ENCODE measurements at regions not wholly inside any gene's neighbourhood (a gene's known extent, or its start where the extent isn't known, plus 50 kb on each side); places are given as distances from the start of the nearest gene placed in this dataset.

DNA sequence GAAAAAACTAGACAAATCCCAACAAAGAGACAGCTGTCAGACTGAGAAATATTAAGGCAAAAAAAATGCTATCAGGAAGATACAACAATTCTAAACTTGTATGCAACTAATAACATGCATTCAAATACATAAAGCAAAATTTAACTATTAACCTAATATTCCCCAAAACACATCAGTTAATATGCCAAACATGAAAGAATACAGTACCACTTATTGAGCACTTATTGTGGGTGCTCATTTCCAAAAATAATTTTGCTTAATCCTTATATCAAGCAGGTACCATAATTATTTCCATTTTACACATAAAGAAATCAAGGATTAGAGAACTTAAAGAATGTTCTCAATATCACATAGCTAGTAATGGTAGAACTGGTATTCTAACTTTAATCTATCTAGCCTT is 67.7 kb upstream of the HMGXB4 start:
- TF ChIP-seq ZBTB48 (tag by site-specific recombination; IDR thresholded peaks at IDR 0.05): no peak
- no peak for TF ChIP-seq KLF1 (tag by site-specific recombination; IDR thresholded peaks at IDR 0.05)
- TF ChIP-seq, protein P1, sequence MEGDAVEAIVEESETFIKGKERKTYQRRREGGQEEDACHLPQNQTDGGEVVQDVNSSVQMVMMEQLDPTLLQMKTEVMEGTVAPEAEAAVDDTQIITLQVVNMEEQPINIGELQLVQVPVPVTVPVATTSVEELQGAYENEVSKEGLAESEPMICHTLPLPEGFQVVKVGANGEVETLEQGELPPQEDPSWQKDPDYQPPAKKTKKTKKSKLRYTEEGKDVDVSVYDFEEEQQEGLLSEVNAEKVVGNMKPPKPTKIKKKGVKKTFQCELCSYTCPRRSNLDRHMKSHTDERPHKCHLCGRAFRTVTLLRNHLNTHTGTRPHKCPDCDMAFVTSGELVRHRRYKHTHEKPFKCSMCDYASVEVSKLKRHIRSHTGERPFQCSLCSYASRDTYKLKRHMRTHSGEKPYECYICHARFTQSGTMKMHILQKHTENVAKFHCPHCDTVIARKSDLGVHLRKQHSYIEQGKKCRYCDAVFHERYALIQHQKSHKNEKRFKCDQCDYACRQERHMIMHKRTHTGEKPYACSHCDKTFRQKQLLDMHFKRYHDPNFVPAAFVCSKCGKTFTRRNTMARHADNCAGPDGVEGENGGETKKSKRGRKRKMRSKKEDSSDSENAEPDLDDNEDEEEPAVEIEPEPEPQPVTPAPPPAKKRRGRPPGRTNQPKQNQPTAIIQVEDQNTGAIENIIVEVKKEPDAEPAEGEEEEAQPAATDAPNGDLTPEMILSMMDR (tag by site-specific recombination; IDR thresholded peaks at IDR 0.05): no peak
- no peak for TF ChIP-seq SALL2 (tag by site-specific recombination; IDR thresholded peaks at IDR 0.05; ENCODE audit: borderline replicate concordance)
- TF ChIP-seq ZNF274 (IDR thresholded peaks at IDR 0.05; ENCODE audit: low read length): no peak
- no peak for TF ChIP-seq ZNF274 (tag by site-specific recombination; IDR thresholded peaks at IDR 0.05; ENCODE audit: borderline replicate concordance)
- TF ChIP-seq, protein P2, sequence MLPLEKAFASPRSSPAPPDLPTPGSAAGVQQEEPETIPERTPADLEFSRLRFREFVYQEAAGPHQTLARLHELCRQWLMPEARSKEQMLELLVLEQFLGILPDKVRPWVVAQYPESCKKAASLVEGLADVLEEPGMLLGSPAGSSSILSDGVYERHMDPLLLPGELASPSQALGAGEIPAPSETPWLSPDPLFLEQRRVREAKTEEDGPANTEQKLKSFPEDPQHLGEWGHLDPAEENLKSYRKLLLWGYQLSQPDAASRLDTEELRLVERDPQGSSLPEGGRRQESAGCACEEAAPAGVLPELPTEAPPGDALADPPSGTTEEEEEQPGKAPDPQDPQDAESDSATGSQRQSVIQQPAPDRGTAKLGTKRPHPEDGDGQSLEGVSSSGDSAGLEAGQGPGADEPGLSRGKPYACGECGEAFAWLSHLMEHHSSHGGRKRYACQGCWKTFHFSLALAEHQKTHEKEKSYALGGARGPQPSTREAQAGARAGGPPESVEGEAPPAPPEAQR (tag by site-specific recombination; IDR thresholded peaks at IDR 0.05): no peak
- TF ChIP-seq ZEB2 (tag by site-specific recombination; IDR thresholded peaks at IDR 0.05): no peak
- TF ChIP-seq, protein P3, sequence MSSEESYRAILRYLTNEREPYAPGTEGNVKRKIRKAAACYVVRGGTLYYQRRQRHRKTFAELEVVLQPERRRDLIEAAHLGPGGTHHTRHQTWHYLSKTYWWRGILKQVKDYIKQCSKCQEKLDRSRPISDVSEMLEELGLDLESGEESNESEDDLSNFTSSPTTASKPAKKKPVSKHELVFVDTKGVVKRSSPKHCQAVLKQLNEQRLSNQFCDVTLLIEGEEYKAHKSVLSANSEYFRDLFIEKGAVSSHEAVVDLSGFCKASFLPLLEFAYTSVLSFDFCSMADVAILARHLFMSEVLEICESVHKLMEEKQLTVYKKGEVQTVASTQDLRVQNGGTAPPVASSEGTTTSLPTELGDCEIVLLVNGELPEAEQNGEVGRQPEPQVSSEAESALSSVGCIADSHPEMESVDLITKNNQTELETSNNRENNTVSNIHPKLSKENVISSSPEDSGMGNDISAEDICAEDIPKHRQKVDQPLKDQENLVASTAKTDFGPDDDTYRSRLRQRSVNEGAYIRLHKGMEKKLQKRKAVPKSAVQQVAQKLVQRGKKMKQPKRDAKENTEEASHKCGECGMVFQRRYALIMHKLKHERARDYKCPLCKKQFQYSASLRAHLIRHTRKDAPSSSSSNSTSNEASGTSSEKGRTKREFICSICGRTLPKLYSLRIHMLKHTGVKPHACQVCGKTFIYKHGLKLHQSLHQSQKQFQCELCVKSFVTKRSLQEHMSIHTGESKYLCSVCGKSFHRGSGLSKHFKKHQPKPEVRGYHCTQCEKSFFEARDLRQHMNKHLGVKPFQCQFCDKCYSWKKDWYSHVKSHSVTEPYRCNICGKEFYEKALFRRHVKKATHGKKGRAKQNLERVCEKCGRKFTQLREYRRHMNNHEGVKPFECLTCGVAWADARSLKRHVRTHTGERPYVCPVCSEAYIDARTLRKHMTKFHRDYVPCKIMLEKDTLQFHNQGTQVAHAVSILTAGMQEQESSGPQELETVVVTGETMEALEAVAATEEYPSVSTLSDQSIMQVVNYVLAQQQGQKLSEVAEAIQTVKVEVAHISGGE (tag by site-specific recombination; conservative IDR thresholded peaks at IDR 0.05; ENCODE audit: low read depth): no peak
- TF ChIP-seq ZNF24 (tag by site-specific recombination; IDR thresholded peaks at IDR 0.05): no peak
- no peak for TF ChIP-seq ZBTB21 (tag by site-specific recombination; IDR thresholded peaks at IDR 0.05)
- TF ChIP-seq, protein P4, sequence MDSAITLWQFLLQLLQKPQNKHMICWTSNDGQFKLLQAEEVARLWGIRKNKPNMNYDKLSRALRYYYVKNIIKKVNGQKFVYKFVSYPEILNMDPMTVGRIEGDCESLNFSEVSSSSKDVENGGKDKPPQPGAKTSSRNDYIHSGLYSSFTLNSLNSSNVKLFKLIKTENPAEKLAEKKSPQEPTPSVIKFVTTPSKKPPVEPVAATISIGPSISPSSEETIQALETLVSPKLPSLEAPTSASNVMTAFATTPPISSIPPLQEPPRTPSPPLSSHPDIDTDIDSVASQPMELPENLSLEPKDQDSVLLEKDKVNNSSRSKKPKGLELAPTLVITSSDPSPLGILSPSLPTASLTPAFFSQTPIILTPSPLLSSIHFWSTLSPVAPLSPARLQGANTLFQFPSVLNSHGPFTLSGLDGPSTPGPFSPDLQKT (IDR thresholded peaks at IDR 0.05; ENCODE audit: borderline replicate concordance, low read depth, low read length): no peak
- TF ChIP-seq ZNF311 (tag by site-specific recombination; IDR thresholded peaks at IDR 0.05; ENCODE audit: borderline replicate concordance): no peak

Measured in HEK293 (cell line).